GM12892 (cell line): ENCODE measurements at regions not wholly inside any gene's neighbourhood (a gene's known extent, or its start where the extent isn't known, plus 50 kb on each side); places are given as distances from the start of the nearest gene placed in this dataset.

Experiments
- POLR2A ChIP-seq: IDR thresholded peaks from 2 replicates; pipeline ENCODE4 v1.6.1; 2011; ENCODE audit warnings: low read depth, low read length, control low read depth
- TAF1 ChIP-seq: IDR thresholded peaks from 2 replicates; pipeline ENCODE4 v1.6.1; 2011; ENCODE audit warnings: low read depth, mild to moderate bottlenecking, control low read depth, low read length, borderline replicate concordance

GRCh38 chr15:39313467-39313866 is 267.4 kb upstream of the THBS1 start:
- no peak for TF ChIP-seq TAF1
- TF ChIP-seq POLR2A, result no peak
